ENCODE measurements at regions not wholly inside any gene's neighbourhood (a gene's known extent, or its start where the extent isn't known, plus 50 kb on each side); places are given as distances from the start of the nearest gene placed in this dataset.

DNA sequence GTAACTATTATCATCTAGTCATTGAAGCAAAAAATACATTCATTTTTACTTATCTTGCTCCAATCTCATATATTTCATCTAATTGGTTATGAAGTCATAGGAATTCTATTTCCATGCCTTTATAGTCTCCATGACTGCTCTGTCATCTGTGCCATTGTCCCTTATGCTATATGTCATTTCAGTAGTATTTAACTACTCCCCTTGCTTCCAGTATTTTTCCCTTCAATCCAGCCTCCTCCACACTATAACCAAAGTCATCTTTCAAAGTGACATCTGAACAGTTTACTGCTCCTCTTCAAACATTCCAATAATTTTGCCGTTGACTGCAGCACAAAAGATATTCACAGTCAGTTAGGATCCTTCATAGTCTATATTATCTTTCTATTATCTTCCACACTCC lies 216.6 kb upstream of the HS3ST5 start:
- Histone ChIP-seq H3K4me1 (ENCODE audit: control insufficient read depth, insufficient read depth, low read length, unreplicated experiment) (no peaks in the 10 kb centered on the region), H2AFZ (ENCODE audit: low read length, unreplicated experiment) (no peak overlapping the region), H3K27ac (ENCODE audit: low read depth, low read length) (no peak overlapping the region), H3K36me3 (ENCODE audit: insufficient read depth, low read length) (no peaks in the 10 kb centered on the region), H3K79me2 (ENCODE audit: control insufficient read depth, insufficient read depth, low read length, unreplicated experiment) (no peaks in the 10 kb centered on the region), H3K27me3 (ENCODE audit: insufficient read depth, low read length) (no peaks in the 10 kb centered on the region), H3K4me3 (ENCODE audit: low read depth, low read length) (no peak overlapping the region)

DNA sequence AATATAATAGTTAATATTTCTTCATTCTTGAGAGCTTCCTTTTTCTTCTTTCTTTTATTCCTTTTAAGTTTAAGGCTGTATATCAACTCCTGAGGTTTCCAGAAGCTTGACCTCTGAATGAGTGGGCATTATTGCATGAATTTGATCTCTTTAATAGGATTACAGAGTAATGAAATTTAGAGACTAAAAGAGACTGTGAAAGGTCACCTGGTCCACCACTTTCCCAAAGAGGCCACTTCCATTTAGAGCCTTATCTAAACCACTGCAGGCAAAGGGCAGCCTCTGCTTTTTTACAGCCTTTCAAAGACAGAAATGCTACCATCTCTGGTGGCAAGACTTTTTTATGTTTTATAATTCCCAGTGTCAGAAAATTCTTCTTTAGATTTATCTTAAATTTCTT lies 215.3 kb upstream of the HS3ST5 start:
- Histone ChIP-seq H3K27ac (ENCODE audit: low read depth, low read length) (no peak overlapping the region), H3K36me3 (ENCODE audit: insufficient read depth, low read length) (no peaks in the 10 kb centered on the region), H3K27me3 (ENCODE audit: insufficient read depth, low read length) (no peaks in the 10 kb centered on the region), H3K4me3 (ENCODE audit: low read depth, low read length) (no peak overlapping the region), H2AFZ (ENCODE audit: low read length, unreplicated experiment) (no peak overlapping the region), H3K4me1 (ENCODE audit: control insufficient read depth, insufficient read depth, low read length, unreplicated experiment) (no peaks in the 10 kb centered on the region), H3K79me2 (ENCODE audit: control insufficient read depth, insufficient read depth, low read length, unreplicated experiment) (no peaks in the 10 kb centered on the region)

DNA sequence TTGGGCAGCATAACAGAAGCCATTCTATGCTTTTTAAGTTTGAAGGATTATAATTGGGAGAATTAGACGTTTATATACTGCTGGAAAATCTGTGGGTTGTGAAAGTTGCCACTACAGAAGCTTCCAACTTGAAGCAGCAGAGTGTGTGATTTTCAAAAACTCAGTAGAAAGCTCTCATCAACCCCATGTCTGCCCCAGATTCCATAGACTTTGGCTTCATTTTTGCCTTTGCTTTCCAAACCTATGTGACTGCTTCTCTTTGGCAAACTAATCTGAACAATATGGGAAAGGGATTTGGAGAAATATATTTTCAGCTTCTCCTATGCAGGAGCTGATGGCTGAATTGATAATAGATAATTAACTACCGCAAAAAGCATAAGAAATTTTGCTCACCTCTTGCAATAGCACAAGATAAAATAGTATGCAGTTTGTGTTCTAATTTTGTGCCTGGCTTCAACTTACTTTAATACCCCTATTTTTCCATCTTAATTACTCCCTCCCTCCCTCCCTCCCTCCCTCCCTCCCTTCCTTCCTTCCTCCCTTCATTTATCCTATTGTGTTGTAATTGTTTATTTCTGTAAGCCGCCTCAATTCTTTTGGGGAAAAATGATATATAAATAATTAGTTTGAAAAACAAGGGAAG lies 214.1 kb upstream of the HS3ST5 start:
- no peak overlapping the region for H3K27ac ChIP-seq (ENCODE audit: low read depth, low read length)

DNA sequence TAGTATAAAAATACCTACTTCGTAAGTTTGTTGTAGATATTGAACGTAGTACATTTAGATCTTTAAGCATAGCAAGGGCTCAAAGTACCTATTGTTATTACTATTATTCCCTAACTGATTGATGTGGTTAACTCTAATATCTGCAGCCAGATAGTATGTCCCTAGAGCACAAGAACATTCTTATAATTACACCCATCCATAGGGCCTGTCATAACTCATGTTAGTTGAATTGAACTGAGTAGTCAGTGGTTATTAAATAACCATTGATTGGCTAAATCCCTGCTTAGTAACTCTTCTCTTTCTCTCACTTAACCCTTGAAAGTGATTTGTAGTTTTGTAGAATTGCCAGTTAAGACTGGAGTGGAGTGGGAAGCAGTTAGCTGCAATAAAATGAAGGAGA lies 207.5 kb upstream of the HS3ST5 start:
- Histone ChIP-seq H3K79me2 (ENCODE audit: control insufficient read depth, insufficient read depth, low read length, unreplicated experiment) (no peaks in the 10 kb centered on the region), H3K36me3 (ENCODE audit: insufficient read depth, low read length) (no peaks in the 10 kb centered on the region), H3K27ac (ENCODE audit: low read depth, low read length) (no peak overlapping the region), H2AFZ (ENCODE audit: low read length, unreplicated experiment) (no peak overlapping the region), H3K4me3 (ENCODE audit: low read depth, low read length) (no peak overlapping the region), H3K4me1 (ENCODE audit: control insufficient read depth, insufficient read depth, low read length, unreplicated experiment) (no peaks in the 10 kb centered on the region), H3K27me3 (ENCODE audit: insufficient read depth, low read length) (no peaks in the 10 kb centered on the region)

More for the DNA sequence above, 214.1 kb upstream of the HS3ST5 start:
- no peaks in the 10 kb centered on the region for H3K36me3 ChIP-seq (ENCODE audit: insufficient read depth, low read length)
- no peak overlapping the region for H3K4me3 ChIP-seq (ENCODE audit: low read depth, low read length)
- H2AFZ ChIP-seq (ENCODE audit: low read length, unreplicated experiment) = no peak overlapping the region
- no peaks in the 10 kb centered on the region for H3K4me1 ChIP-seq (ENCODE audit: control insufficient read depth, insufficient read depth, low read length, unreplicated experiment)
- H3K27me3 ChIP-seq (ENCODE audit: insufficient read depth, low read length) = no peaks in the 10 kb centered on the region
- no peaks in the 10 kb centered on the region for H3K79me2 ChIP-seq (ENCODE audit: control insufficient read depth, insufficient read depth, low read length, unreplicated experiment)

DNA sequence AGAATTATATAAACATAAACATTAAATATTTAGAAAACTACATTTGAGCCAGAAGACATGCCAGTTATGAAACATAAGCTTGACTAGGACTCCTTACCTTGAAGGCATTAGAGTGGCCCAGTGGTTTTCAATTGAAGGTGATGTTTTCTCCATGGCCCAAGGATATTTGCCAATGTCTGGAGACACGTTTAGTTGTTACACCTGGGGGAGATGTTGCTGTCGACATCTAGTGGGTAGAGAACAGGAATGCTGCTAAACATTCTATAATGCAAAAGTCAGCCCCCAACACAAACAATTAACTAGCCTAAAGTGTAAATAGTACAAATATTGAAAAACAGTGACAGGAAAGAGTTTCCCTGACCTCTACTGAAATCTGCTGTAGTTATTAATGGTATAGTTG lies 200.9 kb upstream of the HS3ST5 start:
- H3K36me3 ChIP-seq (ENCODE audit: insufficient read depth, low read length) = no peaks in the 10 kb centered on the region

DNA sequence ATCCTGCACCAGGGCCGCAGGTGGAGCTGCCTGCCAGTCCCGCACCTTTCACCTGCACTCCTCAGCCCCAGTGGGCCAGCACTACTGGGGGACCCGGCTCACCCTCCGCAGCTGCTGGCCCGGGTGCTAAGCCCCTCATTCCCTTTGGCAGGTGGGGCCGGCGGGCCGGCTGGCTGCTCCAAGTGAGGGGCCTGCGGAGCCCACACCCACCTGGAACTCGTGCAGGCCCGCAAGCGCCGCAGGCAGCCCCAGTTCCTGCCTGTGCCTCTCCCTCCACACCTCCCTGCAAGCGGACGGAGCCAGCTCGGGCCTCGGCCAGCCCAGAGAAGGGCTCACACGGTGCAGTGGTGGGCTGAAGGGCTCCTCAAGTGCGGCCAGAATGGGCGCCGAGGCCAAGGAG lies 199.0 kb upstream of the HS3ST5 start:
- H3K36me3 ChIP-seq (ENCODE audit: insufficient read depth, low read length) = no peaks in the 10 kb centered on the region
- H3K4me1 ChIP-seq (ENCODE audit: control insufficient read depth, insufficient read depth, low read length, unreplicated experiment) = no peaks in the 10 kb centered on the region
- no peaks in the 10 kb centered on the region for H3K79me2 ChIP-seq (ENCODE audit: control insufficient read depth, insufficient read depth, low read length, unreplicated experiment)

More for the DNA sequence above, 200.9 kb upstream of the HS3ST5 start:
- Histone ChIP-seq H3K4me3 (ENCODE audit: low read depth, low read length) (no peak overlapping the region), H3K27ac (ENCODE audit: low read depth, low read length) (no peak overlapping the region), H3K4me1 (ENCODE audit: control insufficient read depth, insufficient read depth, low read length, unreplicated experiment) (no peaks in the 10 kb centered on the region), H2AFZ (ENCODE audit: low read length, unreplicated experiment) (no peak overlapping the region), H3K79me2 (ENCODE audit: control insufficient read depth, insufficient read depth, low read length, unreplicated experiment) (no peaks in the 10 kb centered on the region), H3K27me3 (ENCODE audit: insufficient read depth, low read length) (no peaks in the 10 kb centered on the region)

DNA sequence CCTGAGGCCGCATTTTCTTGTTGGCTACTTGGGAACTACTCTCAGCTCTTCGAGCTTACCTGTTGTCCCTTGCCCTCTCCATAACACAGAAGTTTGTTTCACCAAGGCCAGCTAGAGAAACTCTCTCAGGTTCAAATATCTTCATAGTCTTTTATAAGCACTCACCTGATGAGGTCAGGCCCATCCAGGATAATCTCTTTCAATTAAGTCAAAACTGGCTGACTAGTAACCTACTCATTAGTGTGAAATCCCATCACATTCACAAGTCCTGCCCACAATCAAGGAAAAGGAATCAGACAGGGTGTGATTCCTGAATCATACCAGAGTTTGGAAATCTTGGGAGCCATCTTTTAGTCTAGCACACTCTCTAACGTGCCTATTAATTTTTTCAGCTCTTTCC lies 195.2 kb upstream of the HS3ST5 start:
- Histone ChIP-seq H3K36me3 (ENCODE audit: insufficient read depth, low read length) (no peaks in the 10 kb centered on the region), H3K4me3 (ENCODE audit: low read depth, low read length) (no peak overlapping the region), H3K4me1 (ENCODE audit: control insufficient read depth, insufficient read depth, low read length, unreplicated experiment) (no peaks in the 10 kb centered on the region), H2AFZ (ENCODE audit: low read length, unreplicated experiment) (no peak overlapping the region), H3K27me3 (ENCODE audit: insufficient read depth, low read length) (no peaks in the 10 kb centered on the region), H3K79me2 (ENCODE audit: control insufficient read depth, insufficient read depth, low read length, unreplicated experiment) (no peaks in the 10 kb centered on the region), H3K27ac (ENCODE audit: low read depth, low read length) (no peak overlapping the region)

More for the DNA sequence above, 199.0 kb upstream of the HS3ST5 start:
- Histone ChIP-seq H3K27ac (ENCODE audit: low read depth, low read length) (no peak overlapping the region), H2AFZ (ENCODE audit: low read length, unreplicated experiment) (no peak overlapping the region), H3K27me3 (ENCODE audit: insufficient read depth, low read length) (no peaks in the 10 kb centered on the region), H3K4me3 (ENCODE audit: low read depth, low read length) (no peak overlapping the region)

DNA sequence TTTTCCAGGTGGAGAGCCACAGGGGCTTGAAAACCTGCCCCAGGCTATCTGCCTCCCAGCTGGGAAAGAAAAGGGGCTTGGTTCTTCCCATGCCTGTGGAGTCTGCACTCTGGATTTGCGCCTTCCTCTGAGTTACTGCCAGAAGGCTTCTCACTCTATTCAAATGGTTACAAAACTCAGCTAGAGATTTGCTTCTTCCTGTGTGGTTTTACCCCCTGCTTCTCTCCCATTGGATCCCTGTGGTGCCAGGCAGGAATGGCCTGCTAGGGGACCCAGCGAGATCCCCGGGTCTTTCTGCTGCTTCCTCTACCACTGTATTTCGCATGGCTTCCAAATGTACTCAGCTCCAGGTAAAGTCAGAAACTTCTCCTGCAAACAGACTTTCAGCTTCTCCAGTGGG lies 192.0 kb upstream of the HS3ST5 start:
- H3K27me3 ChIP-seq (ENCODE audit: insufficient read depth, low read length) = no peaks in the 10 kb centered on the region
- no peaks in the 10 kb centered on the region for H3K4me1 ChIP-seq (ENCODE audit: control insufficient read depth, insufficient read depth, low read length, unreplicated experiment)
- H2AFZ ChIP-seq (ENCODE audit: low read length, unreplicated experiment) = no peak overlapping the region
- no peaks in the 10 kb centered on the region for H3K36me3 ChIP-seq (ENCODE audit: insufficient read depth, low read length)
- no peak overlapping the region for H3K27ac ChIP-seq (ENCODE audit: low read depth, low read length)
- H3K79me2 ChIP-seq (ENCODE audit: control insufficient read depth, insufficient read depth, low read length, unreplicated experiment) = no peaks in the 10 kb centered on the region
- H3K4me3 ChIP-seq (ENCODE audit: low read depth, low read length) = no peak overlapping the region

DNA sequence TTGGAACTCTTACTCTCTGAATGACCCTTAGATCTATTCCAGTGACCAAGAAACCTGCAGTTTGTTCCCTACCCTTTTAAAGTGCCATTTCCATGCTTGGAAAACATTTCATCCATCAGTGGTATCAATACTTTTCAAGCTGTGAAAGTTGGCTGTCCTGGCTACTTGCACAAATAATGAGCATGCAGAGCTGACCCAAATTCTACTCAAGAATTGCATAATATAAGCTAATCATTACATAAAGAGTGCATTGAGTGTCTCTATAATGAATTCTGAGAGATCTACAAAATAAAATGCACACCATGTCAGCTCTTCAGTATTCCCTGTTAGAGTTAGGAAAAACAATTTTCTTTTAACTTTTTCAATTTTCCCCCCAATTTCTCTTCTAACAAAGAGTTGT lies 181.3 kb upstream of the HS3ST5 start:
- H3K36me3 ChIP-seq (ENCODE audit: insufficient read depth, low read length) = no peaks in the 10 kb centered on the region
- H3K79me2 ChIP-seq (ENCODE audit: control insufficient read depth, insufficient read depth, low read length, unreplicated experiment) = no peaks in the 10 kb centered on the region

DNA sequence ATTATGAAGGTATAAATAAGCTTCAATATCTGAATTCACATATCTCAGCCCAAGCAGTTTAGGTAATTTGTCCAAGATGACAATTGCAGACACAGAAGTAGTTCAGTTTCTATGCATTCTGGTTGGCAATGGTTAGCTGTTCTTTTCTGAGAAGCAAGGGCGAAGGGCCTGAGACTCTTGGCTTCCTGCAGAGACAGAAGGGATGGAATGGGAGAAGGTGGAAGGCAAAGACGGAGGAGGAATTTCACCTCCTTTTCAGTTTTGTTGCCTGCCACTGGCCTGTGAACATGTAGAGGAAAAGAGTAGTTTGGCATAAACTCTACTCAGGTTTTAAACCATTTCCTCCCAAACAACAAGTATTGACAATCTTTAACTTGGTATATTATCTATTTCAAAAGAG lies 180.7 kb upstream of the HS3ST5 start:
- no peaks in the 10 kb centered on the region for H3K4me1 ChIP-seq (ENCODE audit: control insufficient read depth, insufficient read depth, low read length, unreplicated experiment)
- H2AFZ ChIP-seq (ENCODE audit: low read length, unreplicated experiment) = no peak overlapping the region
- no peak overlapping the region for H3K27ac ChIP-seq (ENCODE audit: low read depth, low read length)
- no peaks in the 10 kb centered on the region for H3K79me2 ChIP-seq (ENCODE audit: control insufficient read depth, insufficient read depth, low read length, unreplicated experiment)
- H3K4me3 ChIP-seq (ENCODE audit: low read depth, low read length) = no peak overlapping the region
- H3K27me3 ChIP-seq (ENCODE audit: insufficient read depth, low read length) = no peaks in the 10 kb centered on the region
- H3K36me3 ChIP-seq (ENCODE audit: insufficient read depth, low read length) = no peaks in the 10 kb centered on the region

More for the DNA sequence above, 181.3 kb upstream of the HS3ST5 start:
- Histone ChIP-seq H3K4me1 (ENCODE audit: control insufficient read depth, insufficient read depth, low read length, unreplicated experiment) (no peaks in the 10 kb centered on the region), H3K27ac (ENCODE audit: low read depth, low read length) (no peak overlapping the region), H2AFZ (ENCODE audit: low read length, unreplicated experiment) (no peak overlapping the region), H3K4me3 (ENCODE audit: low read depth, low read length) (no peak overlapping the region), H3K27me3 (ENCODE audit: insufficient read depth, low read length) (no peaks in the 10 kb centered on the region)

DNA sequence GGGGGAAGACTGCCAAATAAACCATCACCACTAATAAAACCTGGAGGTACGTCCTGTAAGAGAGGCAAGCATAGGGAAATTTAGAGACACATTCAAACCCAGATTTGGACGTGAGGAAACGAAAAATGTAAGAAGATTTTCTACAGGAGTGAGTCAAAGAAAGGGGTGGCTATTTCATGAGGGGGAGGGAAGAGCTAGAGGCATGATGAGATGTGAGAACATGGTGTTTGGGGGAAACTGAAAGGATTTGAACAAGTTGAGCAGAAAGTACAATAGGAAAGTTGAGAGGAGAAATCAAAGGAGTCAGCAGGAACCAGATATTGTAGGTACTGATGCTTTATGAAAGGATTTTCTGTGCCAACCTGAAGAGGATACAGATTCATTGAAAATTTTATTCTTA lies 179.1 kb upstream of the HS3ST5 start:
- no peaks in the 10 kb centered on the region for H3K27me3 ChIP-seq (ENCODE audit: insufficient read depth, low read length)
- H2AFZ ChIP-seq (ENCODE audit: low read length, unreplicated experiment) = no peak overlapping the region
- no peaks in the 10 kb centered on the region for H3K36me3 ChIP-seq (ENCODE audit: insufficient read depth, low read length)
- no peak overlapping the region for H3K4me3 ChIP-seq (ENCODE audit: low read depth, low read length)
- no peaks in the 10 kb centered on the region for H3K79me2 ChIP-seq (ENCODE audit: control insufficient read depth, insufficient read depth, low read length, unreplicated experiment)
- H3K4me1 ChIP-seq (ENCODE audit: control insufficient read depth, insufficient read depth, low read length, unreplicated experiment) = no peaks in the 10 kb centered on the region
- no peak overlapping the region for H3K27ac ChIP-seq (ENCODE audit: low read depth, low read length)

All from ACC112 (cell line).